SK-N-SH (cell line): ENCODE measurements at regions not wholly inside any gene's neighbourhood (a gene's known extent, or its start where the extent isn't known, plus 50 kb on each side); places are given as distances from the start of the nearest gene placed in this dataset.

Experiments used
- CTCF ChIA-PET: fragments of 300-600, 350-600 bp; formaldehyde crosslinking; extraction: SDS; loops from one replicate; lab custom pipeline; 2021; lab: Yijun Ruan, JAX
- POLR2A ChIA-PET: fragments of 350-600 bp; sonication (Branson Sonifier 250); formaldehyde crosslinking; extraction: SDS; loops from one replicate; lab custom pipeline; 2020; ENCODE audit warnings: antibody characterized with exemption, inconsistent platforms; lab: Yijun Ruan, JAX
- DNase-seq: peaks from one replicate; pipeline ENCODE4 v3.0.0; 2012
- H2AFZ ChIP-seq: fragments of 200-600 bp; sonication (generic); 2 replicates; pipeline ENCODE4 v1.8.1; 2016; ENCODE audit warnings: antibody characterized with exemption, mild to moderate bottlenecking, low read depth
- H3F3A ChIP-seq: fragments of 200-600 bp; sonication (generic); replicated peaks from 2 replicates; pipeline ENCODE3; 2016; ENCODE audit warnings: antibody characterized with exemption, mild to moderate bottlenecking; ENCODE audit not compliant: insufficient read depth
- H3K27ac ChIP-seq, 2 experiments: fragments of 200-500 bp in 1 of 2; fragments of 200-600 bp in 1 of 2; sonication (Bioruptor generic) in 1 of 2; sonication (generic), shearing (Covaris generic) in 1 of 2; 2 replicates each; pipeline versions ENCODE4 v1.5.1 to v1.6.1; 2014 to 2016; ENCODE audit warnings: low read depth in 2 of 2, inconsistent platforms in 1 of 2, low read length in 1 of 2, mild to moderate bottlenecking in 1 of 2, mixed read lengths in 1 of 2
- H3K27me3 ChIP-seq: fragments of 200-600 bp; sonication (generic), shearing (Covaris generic); 2 replicates; pipeline ENCODE4 v1.6.1; 2016; ENCODE audit warnings: mixed run types; ENCODE audit not compliant: insufficient read depth
- H3K36me3 ChIP-seq, 2 experiments: fragments of 200-500 bp in 1 of 2; fragments of 200-600 bp in 1 of 2; sonication (Bioruptor generic) in 1 of 2; sonication (generic) in 1 of 2; replicated peaks in 1 of 2; 2 replicates each; pipeline versions ENCODE3 to v1.5.1; 2014 to 2016; ENCODE audit warnings: low read length in 1 of 2, mild to moderate bottlenecking in 1 of 2; ENCODE audit not compliant: insufficient read depth in 2 of 2, control insufficient read depth in 1 of 2
- H3K4me1 ChIP-seq, 2 experiments: fragments of 200-500 bp in 1 of 2; fragments of 200-600 bp in 1 of 2; sonication (Bioruptor generic) in 1 of 2; sonication (generic), shearing (Covaris generic) in 1 of 2; 2 replicates each; pipeline versions ENCODE4 v1.5.1 to v1.6.1; 2014 to 2016; ENCODE audit warnings: low read depth in 1 of 2, low read length in 1 of 2, mixed run types in 1 of 2; ENCODE audit not compliant: insufficient read depth in 2 of 2, control insufficient read depth in 1 of 2
- H3K4me2 ChIP-seq: fragments of 200-600 bp; sonication (generic), shearing (Covaris generic); 2 replicates; pipeline ENCODE4 v1.6.1; 2017; ENCODE audit warnings: mixed run types
- H3K4me3 ChIP-seq, 2 experiments: fragments of 200-500 bp in 1 of 2; fragments of 200-600 bp in 1 of 2; sonication (Bioruptor generic) in 1 of 2; sonication (generic), shearing (Covaris generic) in 1 of 2; 2 replicates each; pipeline versions ENCODE4 v1.5.1 to v1.8.1; 2014 to 2016; ENCODE audit warnings: low read depth in 2 of 2, inconsistent platforms in 1 of 2, low read length in 1 of 2, mild to moderate bottlenecking in 1 of 2, mixed read lengths in 1 of 2, moderate library complexity in 1 of 2
- H3K79me2 ChIP-seq: fragments of 200-600 bp; sonication (generic); 2 replicates; pipeline ENCODE4 v1.8.1; 2017; ENCODE audit warnings: mild to moderate bottlenecking; ENCODE audit not compliant: insufficient read depth
- H3K9ac ChIP-seq: fragments of 200-600 bp; sonication (generic); 2 replicates; pipeline ENCODE4 v1.6.1; 2017; ENCODE audit warnings: mixed run types
- H3K9me2 ChIP-seq: fragments of 200-600 bp; sonication (generic); 2 replicates; pipeline ENCODE4 v1.6.1; 2017; ENCODE audit warnings: mixed run types
- H3K9me3 ChIP-seq: fragments of 200-600 bp; sonication (generic); 2 replicates; pipeline ENCODE4 v1.6.1; 2017; ENCODE audit warnings: mixed run types, mild to moderate bottlenecking, moderate library complexity
- H4K20me1 ChIP-seq: fragments of 200-600 bp; sonication (generic); 2 replicates; pipeline ENCODE4 v1.6.1; 2017; ENCODE audit warnings: mild to moderate bottlenecking, mixed run types; ENCODE audit not compliant: insufficient read depth
- ELF1 ChIP-seq: IDR thresholded peaks from 2 replicates; pipeline ENCODE4 v1.4.0; 2012
- EP300 ChIP-seq, 2 experiments: IDR thresholded peaks; 2 replicates each; pipeline versions ENCODE4 v1.4.0 to v1.6.1; 2012; ENCODE audit warnings: borderline replicate concordance in 1 of 2, low read depth in 1 of 2, low read length in 1 of 2
- EZH2phosphoT487 ChIP-seq: fragments of 200-600 bp; sonication (generic); IDR thresholded peaks from 2 replicates; pipeline ENCODE4 v1.6.1; 2017; ENCODE audit warnings: low read depth, mixed run types, mild to moderate bottlenecking, antibody characterized with exemption, moderate library complexity, borderline replicate concordance
- FOSL2 ChIP-seq: IDR thresholded peaks from 2 replicates; pipeline ENCODE4 v1.4.0; 2012; ENCODE audit warnings: low read depth, mild to moderate bottlenecking, moderate library complexity, borderline replicate concordance
- FOXM1 ChIP-seq: IDR thresholded peaks from 2 replicates; pipeline ENCODE4 v1.4.0; 2012; ENCODE audit warnings: low read depth, mild to moderate bottlenecking
- GABPA ChIP-seq: IDR thresholded peaks from 2 replicates; pipeline ENCODE4 v1.4.0; 2012; ENCODE audit warnings: low read depth, mild to moderate bottlenecking
- GATA2 ChIP-seq: sonication (generic); formaldehyde crosslinking; IDR thresholded peaks from 2 replicates; pipeline ENCODE4 v1.5.0; 2020; ENCODE audit warnings: mild to moderate bottlenecking, missing genetic modification reagents
- IRF3 ChIP-seq: fragments of 150-350 bp; IDR thresholded peaks from 2 replicates; pipeline ENCODE4 v1.6.1; 2016; ENCODE audit warnings: mild to moderate bottlenecking, low read depth, low read length
- JUND ChIP-seq: IDR thresholded peaks from 2 replicates; pipeline ENCODE4 v1.4.0; 2012
- MAX ChIP-seq: IDR thresholded peaks from 2 replicates; pipeline ENCODE4 v1.4.0; 2012; ENCODE audit warnings: low read depth
- NFIC ChIP-seq: IDR thresholded peaks from 2 replicates; pipeline ENCODE4 v1.4.0; 2012; ENCODE audit warnings: borderline replicate concordance
- NRF1 ChIP-seq: IDR thresholded peaks from 2 replicates; pipeline ENCODE4 v1.6.1; 2012; ENCODE audit warnings: low read depth, mild to moderate bottlenecking, low read length
- PBX3 ChIP-seq: IDR thresholded peaks from 2 replicates; pipeline ENCODE4; 2012
- RAD21 ChIP-seq: IDR thresholded peaks from 2 replicates; pipeline ENCODE4 v1.6.1; 2012; ENCODE audit warnings: mild to moderate bottlenecking, low read length
- REST ChIP-seq: IDR thresholded peaks from 2 replicates; pipeline ENCODE4 v1.6.1; 2012; ENCODE audit warnings: mild to moderate bottlenecking, low read depth, low read length, moderate library complexity
- RFX5 ChIP-seq: IDR thresholded peaks from 2 replicates; pipeline ENCODE4 v1.6.1; 2012; ENCODE audit warnings: mild to moderate bottlenecking, improper control_type of control experiment, low read length
- SIN3A ChIP-seq: IDR thresholded peaks from 2 replicates; pipeline ENCODE4 v1.6.1; 2012; ENCODE audit warnings: low read depth, mild to moderate bottlenecking, low read length, moderate library complexity, borderline replicate concordance
- TAF1 ChIP-seq: IDR thresholded peaks from 2 replicates; pipeline ENCODE4 v1.6.1; 2012; ENCODE audit warnings: low read depth, mild to moderate bottlenecking, low read length, moderate library complexity, borderline replicate concordance
- USF1 ChIP-seq: IDR thresholded peaks from 2 replicates; pipeline ENCODE4 v1.4.0; 2012; ENCODE audit warnings: low read depth, borderline replicate concordance
- USF2 ChIP-seq: fragments of 150-350 bp; IDR thresholded peaks from 2 replicates; pipeline ENCODE4 v1.6.1; 2017; ENCODE audit warnings: antibody characterized with exemption, low read length, low read depth, borderline replicate concordance
- WGBS: methylation state at CpG from one replicate; pipeline ENCODE4 v1.1.6; 2017; ENCODE audit warnings: low lambda C conversion rate; 5-methylcytosine and 5-hydroxymethylcytosine counted together

- H3K9me3 ChIP-seq = no peaks in the 10 kb centered on the region
- H3K4me2 ChIP-seq = no peak overlapping the region
- H3K9ac ChIP-seq = no peak overlapping the region
- ChIA-PET POLR2A (no interaction called here), CTCF (no interaction called here)
- WGBS = 42% methylated on average over 8 of the region's 13 CpGs
- no peaks in the 10 kb centered on the region; a peak in 1 of 4 replicates for H3K4me1 ChIP-seq
- no peaks in the 10 kb centered on the region for H3F3A ChIP-seq
- no peaks in the 10 kb centered on the region for H3K9me2 ChIP-seq
- H3K27ac ChIP-seq = no peak overlapping the region
- H2AFZ ChIP-seq = no peak overlapping the region
- no peaks in the 10 kb centered on the region for H3K36me3 ChIP-seq
- H4K20me1 ChIP-seq = no peaks in the 10 kb centered on the region
- H3K4me3 ChIP-seq = no peak overlapping the region
- no peaks in the 10 kb centered on the region for H3K27me3 ChIP-seq
- no peak for TF ChIP-seq FOSL2
- TF ChIP-seq USF1 = no peak
- no peak for TF ChIP-seq NFIC
- TF ChIP-seq JUND = no peak
- TF ChIP-seq SIN3A = no peak
- no peak for TF ChIP-seq REST
- TF ChIP-seq EP300 (IDR thresholded peaks at IDR 0.05; ENCODE audit: borderline replicate concordance in 1 of 2, low read depth in 1 of 2, low read length in 1 of 2) = no peak
- TF ChIP-seq RFX5 = no peak
- no peak for TF ChIP-seq MAX
- TF ChIP-seq GATA2 = no peak
- TF ChIP-seq PBX3 = no peak
- no peak for TF ChIP-seq IRF3
- TF ChIP-seq NRF1 = no peak
- no peak for TF ChIP-seq TAF1
- TF ChIP-seq FOXM1 = no peak
- no peak for TF ChIP-seq GABPA
- no peak for TF ChIP-seq USF2
- no peak for TF ChIP-seq EZH2phosphoT487
- no peak for TF ChIP-seq ELF1
- TF ChIP-seq RAD21 = no peak
- DNase-seq = no peak
- H3K79me2 ChIP-seq = no peaks in the 10 kb centered on the region
These were observed 244.4 kb downstream of the MATN1 start for GRCh38 chr1:30478799-30479563.
